OCI-LY1 (cell line): ENCODE measurements at regions not wholly inside any gene's neighbourhood (a gene's known extent, or its start where the extent isn't known, plus 50 kb on each side); places are given as distances from the start of the nearest gene placed in this dataset.

Experiments
- EZH2 ChIP-seq: fragments of 200-600 bp; sonication (generic), shearing (Covaris generic); IDR thresholded peaks from 2 replicates; pipeline ENCODE4 v1.8.0; 2017; ENCODE audit warnings: borderline replicate concordance, mixed run types, mild to moderate bottlenecking, antibody characterized with exemption, low read length, moderate library complexity, mixed read lengths
- TF ChIP-seq, protein P1 (sequence below): fragments of 200-600 bp; sonication (generic), shearing (Covaris generic); IDR thresholded peaks from 2 replicates; pipeline ENCODE4 v1.5.1; 2017; ENCODE audit warnings: mild to moderate bottlenecking, antibody characterized with exemption, low read length, moderate library complexity, mixed read lengths

- TF ChIP-seq, protein P1, sequence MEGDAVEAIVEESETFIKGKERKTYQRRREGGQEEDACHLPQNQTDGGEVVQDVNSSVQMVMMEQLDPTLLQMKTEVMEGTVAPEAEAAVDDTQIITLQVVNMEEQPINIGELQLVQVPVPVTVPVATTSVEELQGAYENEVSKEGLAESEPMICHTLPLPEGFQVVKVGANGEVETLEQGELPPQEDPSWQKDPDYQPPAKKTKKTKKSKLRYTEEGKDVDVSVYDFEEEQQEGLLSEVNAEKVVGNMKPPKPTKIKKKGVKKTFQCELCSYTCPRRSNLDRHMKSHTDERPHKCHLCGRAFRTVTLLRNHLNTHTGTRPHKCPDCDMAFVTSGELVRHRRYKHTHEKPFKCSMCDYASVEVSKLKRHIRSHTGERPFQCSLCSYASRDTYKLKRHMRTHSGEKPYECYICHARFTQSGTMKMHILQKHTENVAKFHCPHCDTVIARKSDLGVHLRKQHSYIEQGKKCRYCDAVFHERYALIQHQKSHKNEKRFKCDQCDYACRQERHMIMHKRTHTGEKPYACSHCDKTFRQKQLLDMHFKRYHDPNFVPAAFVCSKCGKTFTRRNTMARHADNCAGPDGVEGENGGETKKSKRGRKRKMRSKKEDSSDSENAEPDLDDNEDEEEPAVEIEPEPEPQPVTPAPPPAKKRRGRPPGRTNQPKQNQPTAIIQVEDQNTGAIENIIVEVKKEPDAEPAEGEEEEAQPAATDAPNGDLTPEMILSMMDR = no peak
- no peak for TF ChIP-seq EZH2
Measured at GRCh38 chr11:90373971-90374370, 151.1 kb upstream of the CHORDC1 start.
